Heart left ventricle (tissue), 16 donors: ENCODE measurements at regions not wholly inside any gene's neighbourhood (a gene's known extent, or its start where the extent isn't known, plus 50 kb on each side); places are given as distances from the start of the nearest gene placed in this dataset.

Experiments
- ATAC-seq, 4 donors: fragments of 200-7000 bp; cut with Tn5 transposase; one replicate each; pipeline ENCODE4 v1.9.1; 2020 to 2022; ENCODE audit warnings: moderate library complexity in 4 of 4, mild to moderate bottlenecking in 3 of 4, moderate number of reproducible peaks in 1 of 4
- DNase-seq, 5 donors: peaks; one replicate each; pipeline ENCODE4 v3.0.0-alpha.2; 2020
- H3K27ac ChIP-seq, 12 donors: fragments of 200-600 bp; sonication (generic) in 4 of 12; one replicate each; pipeline versions ENCODE4 v1.5.0 to v1.8.0; 2016 to 2022; ENCODE audit warnings: mild to moderate bottlenecking in 2 of 12
- H3K27me3 ChIP-seq, 9 donors: fragments of 200-600 bp; sonication (generic) in 2 of 9; one replicate each; pipeline versions ENCODE4 v1.5.1 to v1.8.0; 2016 to 2022; ENCODE audit warnings: mild to moderate bottlenecking in 3 of 9
- H3K36me3 ChIP-seq, 9 donors: fragments of 200-600 bp; sonication (generic) in 2 of 9; one replicate each; pipeline versions ENCODE4 v1.5.0 to v1.8.0; 2018 to 2022; ENCODE audit warnings: mild to moderate bottlenecking in 2 of 9
- H3K4me1 ChIP-seq, 12 donors: fragments of 200-600 bp; sonication (generic) in 4 of 12; one replicate each; pipeline versions ENCODE4 v1.5.0 to v1.8.0; 2016 to 2022; ENCODE audit warnings: mild to moderate bottlenecking in 3 of 12
- H3K4me3 ChIP-seq, 12 donors: fragments of 200-600 bp; sonication (generic) in 4 of 12; one replicate each; pipeline versions ENCODE4 v1.5.0 to v1.8.0; 2017 to 2022; ENCODE audit warnings: mild to moderate bottlenecking in 9 of 12, moderate library complexity in 4 of 12
- H3K9me3 ChIP-seq, 12 donors: fragments of 200-600 bp; sonication (generic) in 4 of 12; one replicate each; pipeline versions ENCODE4 v1.5.0 to v1.8.0; 2016 to 2022; ENCODE audit warnings: mild to moderate bottlenecking in 1 of 12
- POLR2A ChIP-seq, 2 donors: fragments of 450-650 bp; IDR thresholded peaks; one replicate each; pipeline ENCODE4 v1.6.1; 2017; ENCODE audit warnings: antibody characterized with exemption in 2 of 2, mild to moderate bottlenecking in 2 of 2, moderate library complexity in 2 of 2
- WGBS, 4 donors: extraction: QIAGEN DNeasy Blood & Tissue Kit in 2 of 4; methylation state at CpG; one replicate each; pipeline versions ENCODE4 v1.1.5 to v1.1.7; 2013 to 2018; 5-methylcytosine and 5-hydroxymethylcytosine counted together
- intact Hi-C, 10 donors: fragments of 100-400 bp; cut with DNase I; formaldehyde crosslinking; loops; one replicate each; pipeline versions ENCODE4 v1.11.1 to v1.14.2; 2022
- TF ChIP-seq, protein P1 (sequence below), 12 donors: fragments of 200-600 bp; sonication (generic) in 4 of 12; IDR thresholded peaks; one replicate each; pipeline versions ENCODE4 v1.5.0 to v1.8.0; 2018 to 2022; ENCODE audit warnings: antibody characterized with exemption in 12 of 12, mild to moderate bottlenecking in 5 of 12
- donor health status: ischemic (EF 13 %, LVEDD 7.1; RV severe dilation, severe dysfunction).
- donor health status: healthy with polysubstance abuse.
- donor health status: DM: no; HTN: yes; CAD: no.
- donor health status: DM: no; HTN: no; CAD: no.
- donor health status: ischemic (EF 25% LVEDD 6.9; RV normal size, moderate dysfunction).
- donor health status: ischemic (EF 25% LVEDD 5.7; RV mildly dilated, moderate dysfunction).
- donor health status: healthy.
- donor health status: DM: yes; HTN: yes; CAD: no.
- donor health status: ischemic (EF 35%, LVEDD 5.7; RV mildly dilated, moderate dysfunction).
- donor health status: nonischemic (EF 11% LVEDD 7.7; RV severe dilation, severe dysfunction).
- donor health status: DM: yes; HTN: yes; CAD: no.
- donor health status: PGD.
- donor health status: ischemic (EF 29% LVEDD 5.4; RV normal size, mild dysfunction).
- donor health status: nonischemic (EF 23%, LVEDD 6.1; RV moderate dilation, normal function).

DNA sequence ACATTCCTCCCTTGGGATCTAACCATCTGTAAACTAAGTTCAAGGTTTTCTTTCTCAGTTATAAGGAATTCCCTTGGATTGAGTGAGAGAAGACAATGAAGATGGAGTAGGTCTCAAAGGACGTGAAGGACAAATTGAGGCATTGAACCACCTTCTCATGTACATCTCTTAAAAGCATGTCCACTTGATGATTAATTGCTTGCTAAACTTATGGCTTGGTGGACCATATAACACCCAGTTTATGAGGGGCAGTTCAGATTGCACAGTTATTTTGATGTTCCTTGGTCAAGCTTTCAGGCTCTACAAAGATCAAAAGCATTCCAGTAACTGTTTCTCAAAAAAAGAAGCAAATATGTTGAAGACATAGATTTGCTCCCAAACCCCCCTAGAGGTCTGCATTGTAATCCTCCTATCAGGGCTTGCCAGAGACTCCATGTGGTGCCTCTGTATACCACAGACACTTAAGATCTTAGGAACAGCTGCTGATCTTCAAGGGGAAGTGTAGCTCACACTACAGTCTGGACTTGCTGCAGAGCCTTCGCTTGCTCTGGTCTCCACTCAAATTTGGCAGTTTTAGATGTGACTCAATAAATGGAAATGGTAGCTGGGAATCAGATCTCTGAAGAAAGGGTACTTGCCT, 56.9 kb upstream of the ALDH1A1 start:
- no peaks in the 10 kb centered on the region for H3K36me3 ChIP-seq
- ATAC-seq, result no peak
- intact Hi-C loops, result loop anchor here in 1 of 10 donors (10.0 kb wide), 1 partner anchor 55 kb away; the partner anchor contains the start of gene ALDH1A1
- H3K4me1 ChIP-seq, result peaks cover 0 to 13% (median 0%) of the 10 kb centered on the region in 12 donors
- TF ChIP-seq, protein P1, sequence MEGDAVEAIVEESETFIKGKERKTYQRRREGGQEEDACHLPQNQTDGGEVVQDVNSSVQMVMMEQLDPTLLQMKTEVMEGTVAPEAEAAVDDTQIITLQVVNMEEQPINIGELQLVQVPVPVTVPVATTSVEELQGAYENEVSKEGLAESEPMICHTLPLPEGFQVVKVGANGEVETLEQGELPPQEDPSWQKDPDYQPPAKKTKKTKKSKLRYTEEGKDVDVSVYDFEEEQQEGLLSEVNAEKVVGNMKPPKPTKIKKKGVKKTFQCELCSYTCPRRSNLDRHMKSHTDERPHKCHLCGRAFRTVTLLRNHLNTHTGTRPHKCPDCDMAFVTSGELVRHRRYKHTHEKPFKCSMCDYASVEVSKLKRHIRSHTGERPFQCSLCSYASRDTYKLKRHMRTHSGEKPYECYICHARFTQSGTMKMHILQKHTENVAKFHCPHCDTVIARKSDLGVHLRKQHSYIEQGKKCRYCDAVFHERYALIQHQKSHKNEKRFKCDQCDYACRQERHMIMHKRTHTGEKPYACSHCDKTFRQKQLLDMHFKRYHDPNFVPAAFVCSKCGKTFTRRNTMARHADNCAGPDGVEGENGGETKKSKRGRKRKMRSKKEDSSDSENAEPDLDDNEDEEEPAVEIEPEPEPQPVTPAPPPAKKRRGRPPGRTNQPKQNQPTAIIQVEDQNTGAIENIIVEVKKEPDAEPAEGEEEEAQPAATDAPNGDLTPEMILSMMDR (IDR thresholded peaks at IDR 0.05), result no peak
- no peak for TF ChIP-seq POLR2A (IDR thresholded peaks at IDR 0.05)
- no peak overlapping the region for H3K27ac ChIP-seq
- H3K27me3 ChIP-seq, result peaks cover 0 to 3% (median 0%) of the 10 kb centered on the region in 9 donors
- no peaks in the 10 kb centered on the region for H3K9me3 ChIP-seq
- H3K4me3 ChIP-seq, result no peak overlapping the region
- 88 to 95% (median 90%) methylated on average over 2 of the region's 2 CpGs for WGBS, 4 donors
- no peak for DNase-seq

DNA sequence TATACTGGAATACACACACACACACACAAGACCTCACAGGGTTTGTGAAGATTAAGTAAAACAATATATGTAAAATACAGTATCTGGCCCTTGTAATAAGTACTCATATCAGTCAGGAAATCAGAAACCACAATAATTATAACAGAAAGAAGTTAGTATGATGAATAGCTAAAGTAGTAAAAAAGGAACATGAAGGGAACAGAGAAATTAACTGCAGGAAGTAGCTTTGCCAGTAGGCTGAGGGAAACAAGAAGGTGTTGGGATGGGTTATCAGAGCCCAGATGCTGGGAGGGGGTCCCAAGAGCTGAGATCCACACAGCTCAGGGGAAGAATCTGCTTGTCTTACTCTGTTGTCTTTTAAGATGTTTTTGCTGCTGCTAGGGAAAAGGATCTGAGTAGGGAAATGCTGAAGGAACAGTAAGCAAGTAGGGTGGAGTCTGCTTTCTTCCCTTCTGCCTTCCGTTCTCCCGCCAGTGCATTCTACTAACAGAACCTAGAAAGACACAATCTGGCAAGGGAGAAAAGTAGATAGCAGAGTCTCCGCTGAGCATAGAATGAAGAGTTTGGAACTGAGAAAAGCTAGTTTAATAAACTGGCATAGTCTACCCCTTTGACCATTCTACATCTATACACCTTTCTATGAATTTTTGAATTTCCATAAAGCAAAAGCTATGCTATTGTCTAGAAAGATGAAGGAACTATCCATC, 55.3 kb upstream of the ALDH1A1 start:
- Histone ChIP-seq H3K27me3 (peaks cover 0 to 3% (median 0%) of the 10 kb centered on the region in 9 donors), H3K4me3 (no peak overlapping the region), H3K36me3 (no peaks in the 10 kb centered on the region), H3K4me1 (peaks cover 0 to 4% (median 0%) of the 10 kb centered on the region in 12 donors), H3K9me3 (no peaks in the 10 kb centered on the region), H3K27ac (no peak overlapping the region)
- whole genome bisulfite sequencing, 4 donors, result 48 to 67% (median 58%) methylated on average over 3 of the region's 3 CpGs
- no peak for TF ChIP-seq POLR2A (IDR thresholded peaks at IDR 0.05)
- TF ChIP-seq, protein P1 (IDR thresholded peaks at IDR 0.05), result no peak
- ATAC-seq, result no peak
- intact Hi-C loops, result loop anchor here in 1 of 10 donors (10.0 kb wide), 1 partner anchor 53 kb away; the partner anchor contains the start of gene ALDH1A1
- no peak for DNase-seq

DNA sequence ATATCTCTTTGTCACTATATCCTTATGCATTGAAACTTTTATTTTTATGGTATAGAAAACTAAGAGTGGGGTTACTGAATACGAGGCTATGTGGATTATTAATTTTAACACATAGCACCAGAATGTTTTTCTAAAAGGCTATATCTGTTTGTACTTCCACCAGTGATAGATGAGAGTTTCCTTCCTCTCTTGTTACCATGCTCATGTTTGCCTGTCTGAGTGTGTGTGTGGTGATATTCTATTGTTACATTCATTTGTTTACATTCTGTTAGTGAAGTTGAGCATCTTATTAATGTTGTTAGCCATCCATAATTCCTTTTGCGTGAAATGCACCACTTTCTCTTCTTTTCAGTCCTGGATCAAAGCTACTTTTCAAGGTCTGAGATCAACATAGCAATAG, 54.1 kb upstream of the ALDH1A1 start:
- ATAC-seq (no peak), DNase-seq (no peak)
- no peaks in the 10 kb centered on the region for H3K9me3 ChIP-seq
- H3K4me3 ChIP-seq, result no peak overlapping the region
- no peak for TF ChIP-seq POLR2A (IDR thresholded peaks at IDR 0.05)
- TF ChIP-seq, protein P1 (IDR thresholded peaks at IDR 0.05), result no peak
- H3K27ac ChIP-seq, result no peak overlapping the region
- H3K4me1 ChIP-seq, result peaks cover 0 to 4% (median 0%) of the 10 kb centered on the region in 12 donors
- intact Hi-C loops, result loop anchor here in 1 of 10 donors (10.0 kb wide), 1 partner anchor 52 kb away; the partner anchor contains the start of gene ALDH1A1
- WGBS, 4 donors, result 64 to 77% (median 72%) methylated on average over 2 of the region's 2 CpGs
- H3K27me3 ChIP-seq, result peaks cover 0 to 3% (median 0%) of the 10 kb centered on the region in 9 donors
- H3K36me3 ChIP-seq, result no peaks in the 10 kb centered on the region
